Neural cell (in vitro differentiated cells): ENCODE measurements at regions not wholly inside any gene's neighbourhood (a gene's known extent, or its start where the extent isn't known, plus 50 kb on each side); places are given as distances from the start of the nearest gene placed in this dataset.

Source experiments
- H2AFZ ChIP-seq: fragments of 200-600, 300-800 bp; sonication (generic), shearing (Covaris generic); 2 replicates; pipeline ENCODE4 v1.6.0; 2014; ENCODE audit warnings: low read depth, mild to moderate bottlenecking, antibody characterized with exemption, low read length, moderate library complexity
- H3F3A ChIP-seq: fragments of 200-600 bp; shearing (Covaris generic); 2 replicates; pipeline ENCODE4 v1.6.1; 2016; ENCODE audit warnings: mild to moderate bottlenecking, moderate library complexity, mixed read lengths, antibody characterized with exemption, low read length; ENCODE audit not compliant: insufficient read depth, poor library complexity, severe bottlenecking
- H3K27ac ChIP-seq: fragments of 200-600, 300-800 bp; sonication (generic), shearing (Covaris generic); 2 replicates; pipeline ENCODE4 v1.5.1; 2014; ENCODE audit warnings: mild to moderate bottlenecking, low read length, moderate library complexity
- H3K27me3 ChIP-seq: fragments of 300-800, 200-600 bp; sonication (generic), shearing (Covaris generic); 2 replicates; pipeline ENCODE4 v1.6.0; 2014; ENCODE audit warnings: mild to moderate bottlenecking, low read depth, low read length, moderate library complexity; ENCODE audit not compliant: insufficient read depth
- H3K36me3 ChIP-seq: fragments of 300-800, 200-600 bp; sonication (generic), shearing (Covaris generic); 2 replicates; pipeline ENCODE4 v1.5.1; 2014; ENCODE audit warnings: mild to moderate bottlenecking, antibody characterized with exemption, low read length, moderate library complexity; ENCODE audit not compliant: insufficient read depth
- H3K4me2 ChIP-seq: fragments of 300-800, 200-600 bp; sonication (generic), shearing (Covaris generic); 2 replicates; pipeline ENCODE4 v1.6.0; 2014; ENCODE audit warnings: mild to moderate bottlenecking, low read length
- H3K4me3 ChIP-seq: fragments of 300-800, 200-600 bp; sonication (generic), shearing (Covaris generic); 2 replicates; pipeline ENCODE4 v1.5.1; 2014; ENCODE audit warnings: mild to moderate bottlenecking, low read length, moderate library complexity
- H3K79me2 ChIP-seq: fragments of 200-600 bp; shearing (Covaris generic); replicated peaks from 2 replicates; pipeline ENCODE4 v1.6.0; 2014; ENCODE audit warnings: mild to moderate bottlenecking, low read length, moderate library complexity; ENCODE audit not compliant: insufficient read depth
- H3K9ac ChIP-seq: fragments of 300-800, 200-600 bp; sonication (generic), shearing (Covaris generic); 2 replicates; pipeline ENCODE4 v1.6.1; 2016; ENCODE audit warnings: mild to moderate bottlenecking, low read length, mixed read lengths
- H3K9me2 ChIP-seq: fragments of 200-600 bp; shearing (Covaris generic); 2 replicates; pipeline ENCODE4 v1.6.1; 2016; ENCODE audit warnings: mild to moderate bottlenecking, low read length, mixed read lengths; ENCODE audit not compliant: insufficient read depth
- H3K9me3 ChIP-seq: fragments of 200-600, 300-800 bp; sonication (generic), shearing (Covaris generic); 2 replicates; pipeline ENCODE4 v1.6.1; 2016; ENCODE audit warnings: mild to moderate bottlenecking, mixed run types, low read length, moderate library complexity, mixed read lengths
- H4K20me1 ChIP-seq: fragments of 200-600 bp; shearing (Covaris generic); 2 replicates; pipeline ENCODE4 v1.6.1; 2016; ENCODE audit warnings: mild to moderate bottlenecking, mixed run types; ENCODE audit not compliant: insufficient read depth
- EP300 ChIP-seq: fragments of 450-650 bp; conservative IDR thresholded peaks from 2 replicates; pipeline ENCODE4 v1.6.1; 2014; ENCODE audit warnings: antibody characterized with exemption, mild to moderate bottlenecking, moderate library complexity; ENCODE audit not compliant: poor library complexity, severe bottlenecking
- EZH2 ChIP-seq: fragments of 200-600, 300-800 bp; shearing (Covaris generic), sonication (generic); IDR thresholded peaks from 2 replicates; pipeline ENCODE4 v1.6.1; 2014; ENCODE audit warnings: antibody characterized with exemption, low read length, borderline replicate concordance, mild to moderate bottlenecking; ENCODE audit not compliant: insufficient read depth, poor library complexity, severe bottlenecking
- MXI1 ChIP-seq: fragments of 450-650 bp; conservative IDR thresholded peaks from 2 replicates; pipeline ENCODE4 v1.6.1; 2014; ENCODE audit warnings: antibody characterized with exemption, mild to moderate bottlenecking; ENCODE audit not compliant: poor library complexity, severe bottlenecking
- POLR2AphosphoS5 ChIP-seq: IDR thresholded peaks from 2 replicates; pipeline ENCODE4 v1.6.1; 2012
- RAD21 ChIP-seq: fragments of 450-650 bp; conservative IDR thresholded peaks from 2 replicates; pipeline ENCODE4 v1.6.1; 2014; ENCODE audit warnings: antibody characterized with exemption, mild to moderate bottlenecking, moderate library complexity
- SMC3 ChIP-seq: fragments of 450-650 bp; conservative IDR thresholded peaks from 2 replicates; pipeline ENCODE4 v1.6.1; 2014; ENCODE audit warnings: antibody characterized with exemption, mild to moderate bottlenecking, moderate library complexity; ENCODE audit not compliant: poor library complexity
- TAF1 ChIP-seq: IDR thresholded peaks from 2 replicates; pipeline ENCODE4 v1.6.1; 2012; ENCODE audit warnings: low read depth
- TF ChIP-seq, protein P1 (sequence below): fragments of 450-650 bp; IDR thresholded peaks from 2 replicates; pipeline ENCODE4 v1.5.1; 2014; ENCODE audit warnings: antibody characterized with exemption, mild to moderate bottlenecking, moderate library complexity; ENCODE audit not compliant: poor library complexity, severe bottlenecking
- TF ChIP-seq, protein P2 (sequence below): IDR thresholded peaks from 2 replicates; pipeline ENCODE4 v1.6.1; 2012; ENCODE audit warnings: borderline replicate concordance

GRCh38 chr22:27122574-27122973, 465.2 kb downstream of the MIAT start:
- Histone ChIP-seq H3K27me3 (no peaks in the 10 kb centered on the region), H3F3A (no peaks in the 10 kb centered on the region), H2AFZ (no peak overlapping the region), H3K9me2 (no peaks in the 10 kb centered on the region), H3K27ac (no peak overlapping the region), H3K4me2 (no peak overlapping the region), H3K36me3 (no peaks in the 10 kb centered on the region), H3K4me3 (no peak overlapping the region), H3K9ac (no peak overlapping the region), H3K9me3 (no peaks in the 10 kb centered on the region), H3K79me2 (no peaks in the 10 kb centered on the region), H4K20me1 (no peaks in the 10 kb centered on the region)
- no peak for TF ChIP-seq TAF1
- TF ChIP-seq POLR2AphosphoS5 = no peak
- TF ChIP-seq, protein P1, sequence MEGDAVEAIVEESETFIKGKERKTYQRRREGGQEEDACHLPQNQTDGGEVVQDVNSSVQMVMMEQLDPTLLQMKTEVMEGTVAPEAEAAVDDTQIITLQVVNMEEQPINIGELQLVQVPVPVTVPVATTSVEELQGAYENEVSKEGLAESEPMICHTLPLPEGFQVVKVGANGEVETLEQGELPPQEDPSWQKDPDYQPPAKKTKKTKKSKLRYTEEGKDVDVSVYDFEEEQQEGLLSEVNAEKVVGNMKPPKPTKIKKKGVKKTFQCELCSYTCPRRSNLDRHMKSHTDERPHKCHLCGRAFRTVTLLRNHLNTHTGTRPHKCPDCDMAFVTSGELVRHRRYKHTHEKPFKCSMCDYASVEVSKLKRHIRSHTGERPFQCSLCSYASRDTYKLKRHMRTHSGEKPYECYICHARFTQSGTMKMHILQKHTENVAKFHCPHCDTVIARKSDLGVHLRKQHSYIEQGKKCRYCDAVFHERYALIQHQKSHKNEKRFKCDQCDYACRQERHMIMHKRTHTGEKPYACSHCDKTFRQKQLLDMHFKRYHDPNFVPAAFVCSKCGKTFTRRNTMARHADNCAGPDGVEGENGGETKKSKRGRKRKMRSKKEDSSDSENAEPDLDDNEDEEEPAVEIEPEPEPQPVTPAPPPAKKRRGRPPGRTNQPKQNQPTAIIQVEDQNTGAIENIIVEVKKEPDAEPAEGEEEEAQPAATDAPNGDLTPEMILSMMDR = no peak
- TF ChIP-seq EZH2 = no peak
- TF ChIP-seq, protein P2, sequence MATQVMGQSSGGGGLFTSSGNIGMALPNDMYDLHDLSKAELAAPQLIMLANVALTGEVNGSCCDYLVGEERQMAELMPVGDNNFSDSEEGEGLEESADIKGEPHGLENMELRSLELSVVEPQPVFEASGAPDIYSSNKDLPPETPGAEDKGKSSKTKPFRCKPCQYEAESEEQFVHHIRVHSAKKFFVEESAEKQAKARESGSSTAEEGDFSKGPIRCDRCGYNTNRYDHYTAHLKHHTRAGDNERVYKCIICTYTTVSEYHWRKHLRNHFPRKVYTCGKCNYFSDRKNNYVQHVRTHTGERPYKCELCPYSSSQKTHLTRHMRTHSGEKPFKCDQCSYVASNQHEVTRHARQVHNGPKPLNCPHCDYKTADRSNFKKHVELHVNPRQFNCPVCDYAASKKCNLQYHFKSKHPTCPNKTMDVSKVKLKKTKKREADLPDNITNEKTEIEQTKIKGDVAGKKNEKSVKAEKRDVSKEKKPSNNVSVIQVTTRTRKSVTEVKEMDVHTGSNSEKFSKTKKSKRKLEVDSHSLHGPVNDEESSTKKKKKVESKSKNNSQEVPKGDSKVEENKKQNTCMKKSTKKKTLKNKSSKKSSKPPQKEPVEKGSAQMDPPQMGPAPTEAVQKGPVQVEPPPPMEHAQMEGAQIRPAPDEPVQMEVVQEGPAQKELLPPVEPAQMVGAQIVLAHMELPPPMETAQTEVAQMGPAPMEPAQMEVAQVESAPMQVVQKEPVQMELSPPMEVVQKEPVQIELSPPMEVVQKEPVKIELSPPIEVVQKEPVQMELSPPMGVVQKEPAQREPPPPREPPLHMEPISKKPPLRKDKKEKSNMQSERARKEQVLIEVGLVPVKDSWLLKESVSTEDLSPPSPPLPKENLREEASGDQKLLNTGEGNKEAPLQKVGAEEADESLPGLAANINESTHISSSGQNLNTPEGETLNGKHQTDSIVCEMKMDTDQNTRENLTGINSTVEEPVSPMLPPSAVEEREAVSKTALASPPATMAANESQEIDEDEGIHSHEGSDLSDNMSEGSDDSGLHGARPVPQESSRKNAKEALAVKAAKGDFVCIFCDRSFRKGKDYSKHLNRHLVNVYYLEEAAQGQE = no peak
- TF ChIP-seq EP300 = no peak
- no peak for TF ChIP-seq RAD21
- no peak for TF ChIP-seq MXI1
- TF ChIP-seq SMC3 = no peak

- TF ChIP-seq MXI1 (no peak), EZH2 (no peak), SMC3 (no peak), EP300 (no peak), TAF1 (no peak), POLR2AphosphoS5 (no peak), RAD21 (no peak)
- TF ChIP-seq, protein P2 = no peak
- TF ChIP-seq, protein P1 = no peak
- Histone ChIP-seq H3K4me2 (no peak overlapping the region), H3K9me3 (no peaks in the 10 kb centered on the region), H3K27ac (no peak overlapping the region), H3K9ac (no peak overlapping the region), H3K79me2 (no peaks in the 10 kb centered on the region), H3K4me3 (no peak overlapping the region), H3K27me3 (no peaks in the 10 kb centered on the region), H2AFZ (no peak overlapping the region), H3K36me3 (no peaks in the 10 kb centered on the region), H3F3A (no peaks in the 10 kb centered on the region), H4K20me1 (no peaks in the 10 kb centered on the region), H3K9me2 (no peaks in the 10 kb centered on the region)
Measured at GRCh38 chr22:27123880-27124279, 466.5 kb downstream of the MIAT start.
